ENCODE measurements at regions not wholly inside any gene's neighbourhood (a gene's known extent, or its start where the extent isn't known, plus 50 kb on each side); places are given as distances from the start of the nearest gene placed in this dataset.
"Not testable (repeated sequence)": the region's sequence is repeated elsewhere in the genome, so short reads cannot be mapped to it uniquely, and the experiment has no call there.

- no peak for DNase-seq
These were observed 114.1 kb downstream of the RAB38 start for GRCh38 chr11:88061111-88061510.

GRCh38 chr11:88059326-88059725 is 115.9 kb downstream of the RAB38 start:
- no peak for DNase-seq

GRCh38 chr11:88051396-88051795 is 123.8 kb downstream of the RAB38 start:
- DNase-seq: no peak

- no peak for DNase-seq
These were observed 125.0 kb downstream of the RAB38 start for GRCh38 chr11:88050247-88050646.

GRCh38 chr11:88045288-88045687 is 130.0 kb downstream of the RAB38 start:
- not testable (repeated sequence) for DNase-seq

- not testable (repeated sequence) for DNase-seq
These were observed 130.6 kb downstream of the RAB38 start for GRCh38 chr11:88044658-88045057.

- no peak for DNase-seq
These were observed 132.1 kb downstream of the RAB38 start for GRCh38 chr11:88043149-88043548.

- DNase-seq: no peak
These were observed 132.6 kb downstream of the RAB38 start for GRCh38 chr11:88042647-88043046.

GRCh38 chr11:88042238-88042637 is 133.0 kb downstream of the RAB38 start:
- peak; percentile 2 for DNase-seq

GRCh38 chr11:88041679-88042078 is 133.6 kb downstream of the RAB38 start:
- DNase-seq: no peak

- DNase-seq: no peak
These were observed 135.1 kb downstream of the RAB38 start for GRCh38 chr11:88040148-88040496.

- no peak for DNase-seq
These were observed 135.6 kb downstream of the RAB38 start for GRCh38 chr11:88039476-88040147.

- DNase-seq: no peak
These were observed 137.2 kb downstream of the RAB38 start for GRCh38 chr11:88038063-88038462.

GRCh38 chr11:88036701-88037100 is 138.5 kb downstream of the RAB38 start:
- DNase-seq: no peak

GRCh38 chr11:88035271-88035670 is 140.0 kb downstream of the RAB38 start:
- no peak for DNase-seq

GRCh38 chr11:88017666-88018065 is 157.6 kb downstream of the RAB38 start:
- DNase-seq: no peak

GRCh38 chr11:88016392-88017170 is 158.7 kb downstream of the RAB38 start:
- peak; percentile 42 for DNase-seq

- DNase-seq: no peak
These were observed 160.1 kb downstream of the RAB38 start for GRCh38 chr11:88015170-88015569.

GRCh38 chr11:88013508-88014065 is 161.7 kb downstream of the RAB38 start:
- DNase-seq: no peak

- DNase-seq: peak; percentile 1
These were observed 162.8 kb downstream of the RAB38 start for GRCh38 chr11:88012456-88012855.

GRCh38 chr11:87976009-87976408 is 199.2 kb downstream of the RAB38 start:
- no peak for DNase-seq

GRCh38 chr11:87974797-87975196 is 200.4 kb downstream of the RAB38 start:
- no peak for DNase-seq

- DNase-seq: no peak
These were observed 203.1 kb downstream of the RAB38 start for GRCh38 chr11:87972133-87972532.

GRCh38 chr11:87971354-87971753 is 203.9 kb downstream of the RAB38 start:
- no peak for DNase-seq
